ENCODE measurements at regions not wholly inside any gene's neighbourhood (a gene's known extent, or its start where the extent isn't known, plus 50 kb on each side); places are given as distances from the start of the nearest gene placed in this dataset.

GRCh38 chr17:14953405-14953804 lies 311.7 kb downstream of the PMP22 start (continued):
- TF ChIP-seq KAT7 (CRISPR knock-in tag; IDR thresholded peaks at IDR 0.05; ENCODE audit: borderline replicate concordance), result no peak
- no peak for TF ChIP-seq XRCC3 (IDR thresholded peaks at IDR 0.05)
- no peak for TF ChIP-seq ID3 (CRISPR knock-in tag; IDR thresholded peaks at IDR 0.05)
- no peak for TF ChIP-seq ID3 (tag; IDR thresholded peaks at IDR 0.05)
- TF ChIP-seq RREB1 (CRISPR knock-in tag; IDR thresholded peaks at IDR 0.05), result no peak
- TF ChIP-seq NR2F6 (CRISPR knock-in tag; IDR thresholded peaks at IDR 0.05), result no peak
